Osteoblast (primary cell): ENCODE measurements at regions not wholly inside any gene's neighbourhood (a gene's known extent, or its start where the extent isn't known, plus 50 kb on each side); places are given as distances from the start of the nearest gene placed in this dataset.

Experiments used
- DNase-seq: peaks from one replicate; pipeline ENCODE4 v3.0.0; 2011; ENCODE audit warnings: low spot score, mixed read lengths; ENCODE audit not compliant: insufficient read length; ENCODE audit errors: missing footprints
- H2AFZ ChIP-seq: 2 replicates; pipeline ENCODE4 v1.6.0; 2011; ENCODE audit warnings: mild to moderate bottlenecking, low read length
- H3K27ac ChIP-seq: 2 replicates; pipeline ENCODE4 v1.5.1; 2011; ENCODE audit warnings: mild to moderate bottlenecking, low read depth, low read length, moderate library complexity
- H3K27me3 ChIP-seq: 2 replicates; pipeline ENCODE4 v1.6.0; 2012; ENCODE audit warnings: mild to moderate bottlenecking, control low read depth, inconsistent platforms, low read length, moderate library complexity; ENCODE audit not compliant: insufficient read depth
- H3K36me3 ChIP-seq: 2 replicates; pipeline ENCODE4 v1.5.1; 2011; ENCODE audit warnings: mild to moderate bottlenecking, low read length, control low read depth, moderate library complexity; ENCODE audit not compliant: insufficient read depth
- H3K4me1 ChIP-seq: 2 replicates; pipeline ENCODE4 v1.5.1; 2011; ENCODE audit warnings: mild to moderate bottlenecking, low read length, control low read depth, moderate library complexity; ENCODE audit not compliant: insufficient read depth
- H3K4me2 ChIP-seq: 2 replicates; pipeline ENCODE4 v1.6.0; 2011; ENCODE audit warnings: mild to moderate bottlenecking, low read length; ENCODE audit not compliant: insufficient read depth
- H3K4me3 ChIP-seq: fragments of 200-600 bp; sonication (generic); 3 replicates; pipeline ENCODE4 v1.5.1; 2012; ENCODE audit warnings: mild to moderate bottlenecking, low read length, inconsistent platforms; ENCODE audit not compliant: insufficient read depth
- H3K79me2 ChIP-seq: 2 replicates; pipeline ENCODE4 v1.6.0; 2012; ENCODE audit warnings: mild to moderate bottlenecking, low read length, control low read depth, inconsistent platforms; ENCODE audit not compliant: insufficient read depth
- H3K9me3 ChIP-seq: 2 replicates; pipeline ENCODE4 v1.5.1; 2011; ENCODE audit warnings: low read depth, low read length, control low read depth
- H4K20me1 ChIP-seq: 2 replicates; pipeline ENCODE4 v1.6.0; 2012; ENCODE audit warnings: mild to moderate bottlenecking, low read length, control low read depth; ENCODE audit not compliant: insufficient read depth
- CTCF ChIP-seq: IDR thresholded peaks from 2 replicates; pipeline ENCODE4 v1.5.1; 2011; ENCODE audit warnings: mild to moderate bottlenecking, low read depth, low read length, moderate library complexity; ENCODE audit errors: extremely low read depth

GRCh38 chr6:86586195-86586594, 351.1 kb upstream of the HTR1E start:
- TF ChIP-seq CTCF: no peak
- Histone ChIP-seq H3K27ac (no peak overlapping the region), H3K36me3 (no peaks in the 10 kb centered on the region), H3K4me1 (no peaks in the 10 kb centered on the region), H3K4me3 (no peak overlapping the region), H3K9me3 (no peaks in the 10 kb centered on the region), H2AFZ (no peak overlapping the region), H3K79me2 (no peaks in the 10 kb centered on the region), H3K27me3 (no peaks in the 10 kb centered on the region), H3K4me2 (no peak overlapping the region), H4K20me1 (no peaks in the 10 kb centered on the region)
- no peak for DNase-seq

DNA sequence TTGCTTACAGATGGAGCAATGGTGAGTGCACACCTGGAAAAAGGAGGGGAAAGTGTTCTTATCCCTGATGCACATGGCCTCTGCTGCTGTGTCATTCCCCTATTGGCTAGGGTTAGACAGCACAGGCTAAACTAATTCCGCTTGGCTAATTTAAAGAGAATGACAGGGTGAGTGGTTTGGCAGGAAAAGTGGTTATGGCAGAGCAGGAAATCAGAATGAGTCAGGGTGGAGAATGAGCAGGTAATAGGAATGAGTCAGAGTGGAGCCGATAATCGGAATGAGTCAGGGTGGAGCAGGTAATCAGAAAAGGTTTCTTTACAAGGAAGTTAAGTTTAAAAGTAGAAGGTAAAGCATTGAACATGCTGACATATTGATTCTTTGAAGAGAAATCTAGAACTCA, 355.5 kb upstream of the HTR1E start:
- no peak overlapping the region for H2AFZ ChIP-seq
- H3K9me3 ChIP-seq: no peaks in the 10 kb centered on the region
- H3K27ac ChIP-seq: no peak overlapping the region
- no peak for TF ChIP-seq CTCF
- no peaks in the 10 kb centered on the region for H3K4me1 ChIP-seq
- DNase-seq: no peak
- H4K20me1 ChIP-seq: no peaks in the 10 kb centered on the region
- H3K4me2 ChIP-seq: no peak overlapping the region
- no peaks in the 10 kb centered on the region for H3K79me2 ChIP-seq
- H3K27me3 ChIP-seq: no peaks in the 10 kb centered on the region
- no peak overlapping the region for H3K4me3 ChIP-seq
- H3K36me3 ChIP-seq: no peaks in the 10 kb centered on the region

DNA sequence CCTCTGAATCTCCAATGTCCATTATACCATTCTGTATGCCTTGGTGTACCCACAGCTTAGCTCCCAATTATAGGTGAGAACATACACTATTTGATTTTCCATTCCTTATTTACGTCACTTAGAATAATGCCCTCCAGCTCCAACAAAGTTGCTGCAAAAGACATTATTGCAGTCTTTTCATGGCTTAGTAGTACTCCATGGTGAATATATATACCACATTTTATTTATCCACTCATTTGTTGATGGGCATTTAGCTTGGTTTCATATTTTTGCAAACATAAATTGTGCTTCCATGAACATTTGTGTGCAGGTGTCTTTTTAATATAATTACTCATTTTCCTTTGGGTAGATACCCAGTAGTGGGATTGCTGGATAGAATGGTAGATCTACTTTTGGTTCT, 374.1 kb upstream of the HTR1E start:
- H4K20me1 ChIP-seq: no peaks in the 10 kb centered on the region

GRCh38 chr6:86558318-86558717, 379.0 kb upstream of the HTR1E start:
- Histone ChIP-seq H2AFZ (no peak overlapping the region), H3K36me3 (no peaks in the 10 kb centered on the region), H3K27me3 (no peaks in the 10 kb centered on the region), H3K4me1 (no peaks in the 10 kb centered on the region), H3K9me3 (no peaks in the 10 kb centered on the region), H3K79me2 (no peaks in the 10 kb centered on the region), H3K4me3 (no peak overlapping the region), H4K20me1 (no peaks in the 10 kb centered on the region), H3K4me2 (no peak overlapping the region), H3K27ac (no peak overlapping the region)
- no peak for TF ChIP-seq CTCF
- DNase-seq: no peak

More for the DNA sequence above, 374.1 kb upstream of the HTR1E start:
- H3K4me2 ChIP-seq: no peak overlapping the region
- H3K9me3 ChIP-seq: no peaks in the 10 kb centered on the region
- no peak overlapping the region for H2AFZ ChIP-seq
- no peaks in the 10 kb centered on the region for H3K27me3 ChIP-seq
- no peaks in the 10 kb centered on the region for H3K36me3 ChIP-seq
- no peak overlapping the region for H3K27ac ChIP-seq
- no peak for TF ChIP-seq CTCF
- no peak overlapping the region for H3K4me3 ChIP-seq
- H3K4me1 ChIP-seq: no peaks in the 10 kb centered on the region
- H3K79me2 ChIP-seq: no peaks in the 10 kb centered on the region
- DNase-seq: no peak
